Kidney (tissue), 13 donors: ENCODE measurements at regions not wholly inside any gene's neighbourhood (a gene's known extent, or its start where the extent isn't known, plus 50 kb on each side); places are given as distances from the start of the nearest gene placed in this dataset.

Source experiments
- DNase-seq, 5 donors: peaks; one replicate each; pipeline ENCODE4 v3.0.0-alpha.2; 2013 to 2020
- FAIRE-seq: peaks from 2 replicates; lab custom pipeline; 2012; peaks lifted over from hg19 to GRCh38; lab: Jason Lieb, UNC
- H3K27ac ChIP-seq, 2 donors: one replicate each; pipeline ENCODE4 v1.7.0; 2013; ENCODE audit warnings: low read depth in 2 of 2, low read length in 2 of 2, inconsistent platforms in 1 of 2
- H3K27me3 ChIP-seq: one replicate; pipeline ENCODE4 v1.7.1; 2013; ENCODE audit warnings: low read length, inconsistent platforms; ENCODE audit not compliant: control insufficient read depth, insufficient read depth
- H3K36me3 ChIP-seq, 3 donors: one replicate each; pipeline versions ENCODE4 v1.7.0 to v1.7.1; 2013; ENCODE audit warnings: low read length in 3 of 3, control low read depth in 1 of 3, inconsistent platforms in 1 of 3; ENCODE audit not compliant: insufficient read depth in 3 of 3, control insufficient read depth in 2 of 3
- H3K4me1 ChIP-seq, 3 donors: one replicate each; pipeline versions ENCODE4 v1.7.0 to v1.7.1; 2013; ENCODE audit warnings: low read length in 3 of 3, inconsistent platforms in 1 of 3, low read depth in 1 of 3; ENCODE audit not compliant: control insufficient read depth in 2 of 3, insufficient read depth in 2 of 3
- H3K4me3 ChIP-seq, 3 donors: one replicate each; pipeline versions ENCODE4 v1.7.0 to v1.8.1; 2013; ENCODE audit warnings: low read length in 3 of 3, control low read depth in 1 of 3, inconsistent platforms in 1 of 3
- H3K9ac ChIP-seq, 3 donors: one replicate each; pipeline versions ENCODE4 v1.7.0 to v1.7.1; 2013; ENCODE audit warnings: low read length in 3 of 3, control low read depth in 1 of 3, inconsistent platforms in 1 of 3
- H3K9me3 ChIP-seq, 3 donors: one replicate each; pipeline versions ENCODE4 v1.7.0 to v1.7.1; 2013; ENCODE audit warnings: low read length in 3 of 3, control low read depth in 1 of 3, inconsistent platforms in 1 of 3; ENCODE audit not compliant: control insufficient read depth in 2 of 3, insufficient read depth in 1 of 3
- intact Hi-C: fragments of 100-400 bp; cut with DNase I; formaldehyde crosslinking; loops from one replicate; pipeline ENCODE4 v1.11.1; 2022
- TF ChIP-seq, protein P1 (sequence below): IDR thresholded peaks from 3 replicates; pipeline ENCODE4 v1.5.1; 2012; ENCODE audit warnings: mild to moderate bottlenecking, moderate library complexity, borderline replicate concordance; ENCODE audit not compliant: insufficient read depth; ENCODE audit errors: extremely low read depth
- donor health status: control.
- donor health status: control.
- donor health status: control.
- donor health status: control.
- donor health status: control.
- donor health status: DM: yes; HTN: yes; CAD: no.
- donor health status: Normal renal cell carcinoma (clear cell type).

DNA sequence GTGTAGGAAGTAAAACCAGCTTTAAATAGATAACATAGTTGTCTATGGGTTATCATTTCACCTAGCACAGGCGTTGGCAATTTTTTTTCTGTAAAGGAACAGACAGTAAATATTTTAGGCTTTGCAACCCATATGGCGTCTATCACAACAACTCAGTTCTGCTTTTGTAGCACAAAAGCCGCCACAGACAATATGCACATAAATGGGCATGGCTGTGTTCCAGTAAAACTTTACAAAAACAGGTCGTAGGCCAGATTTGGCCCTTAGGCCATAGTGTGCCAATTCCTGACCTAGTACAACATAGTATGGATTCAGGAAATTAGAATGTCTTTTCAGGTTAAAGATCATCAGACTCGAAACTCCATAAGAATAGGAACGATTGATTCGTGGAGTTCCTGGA, 265.3 kb upstream of the GK2 start:
- no peaks in the 10 kb centered on the region for H3K27me3 ChIP-seq
- TF ChIP-seq, protein P1, sequence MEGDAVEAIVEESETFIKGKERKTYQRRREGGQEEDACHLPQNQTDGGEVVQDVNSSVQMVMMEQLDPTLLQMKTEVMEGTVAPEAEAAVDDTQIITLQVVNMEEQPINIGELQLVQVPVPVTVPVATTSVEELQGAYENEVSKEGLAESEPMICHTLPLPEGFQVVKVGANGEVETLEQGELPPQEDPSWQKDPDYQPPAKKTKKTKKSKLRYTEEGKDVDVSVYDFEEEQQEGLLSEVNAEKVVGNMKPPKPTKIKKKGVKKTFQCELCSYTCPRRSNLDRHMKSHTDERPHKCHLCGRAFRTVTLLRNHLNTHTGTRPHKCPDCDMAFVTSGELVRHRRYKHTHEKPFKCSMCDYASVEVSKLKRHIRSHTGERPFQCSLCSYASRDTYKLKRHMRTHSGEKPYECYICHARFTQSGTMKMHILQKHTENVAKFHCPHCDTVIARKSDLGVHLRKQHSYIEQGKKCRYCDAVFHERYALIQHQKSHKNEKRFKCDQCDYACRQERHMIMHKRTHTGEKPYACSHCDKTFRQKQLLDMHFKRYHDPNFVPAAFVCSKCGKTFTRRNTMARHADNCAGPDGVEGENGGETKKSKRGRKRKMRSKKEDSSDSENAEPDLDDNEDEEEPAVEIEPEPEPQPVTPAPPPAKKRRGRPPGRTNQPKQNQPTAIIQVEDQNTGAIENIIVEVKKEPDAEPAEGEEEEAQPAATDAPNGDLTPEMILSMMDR = no peak
- intact Hi-C loops = no loop called here
- peaks cover 0 to 2% (median 0%) of the 10 kb centered on the region in 3 donors for H3K9me3 ChIP-seq
- FAIRE-seq = no peak
- H3K36me3 ChIP-seq = no peaks in the 10 kb centered on the region
- no peak for DNase-seq
- no peak overlapping the region for H3K9ac ChIP-seq
- no peak overlapping the region for H3K4me3 ChIP-seq
- no peak overlapping the region for H3K27ac ChIP-seq
- H3K4me1 ChIP-seq = no peaks in the 10 kb centered on the region

DNA sequence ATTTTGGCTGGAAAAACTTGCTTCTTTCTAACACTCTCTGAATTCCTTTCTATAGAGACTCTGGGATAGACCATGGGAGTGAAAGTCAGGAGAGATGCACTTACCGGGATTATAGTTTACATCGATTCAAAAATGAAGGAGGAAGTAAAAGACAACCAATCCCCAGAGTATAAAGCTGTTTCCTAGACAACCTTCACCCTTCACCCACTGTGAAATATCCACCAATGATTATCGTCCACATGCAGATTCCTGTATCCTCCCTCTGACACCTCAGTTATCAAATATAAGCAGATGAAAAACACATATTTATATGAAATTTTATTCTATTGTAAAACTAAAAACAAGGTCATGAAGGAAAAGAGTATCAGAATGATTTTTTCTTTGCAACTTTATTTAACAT, 258.8 kb upstream of the GK2 start:
- no peaks in the 10 kb centered on the region for H3K36me3 ChIP-seq
- intact Hi-C loops = no loop called here
- no peaks in the 10 kb centered on the region for H3K27me3 ChIP-seq

DNA sequence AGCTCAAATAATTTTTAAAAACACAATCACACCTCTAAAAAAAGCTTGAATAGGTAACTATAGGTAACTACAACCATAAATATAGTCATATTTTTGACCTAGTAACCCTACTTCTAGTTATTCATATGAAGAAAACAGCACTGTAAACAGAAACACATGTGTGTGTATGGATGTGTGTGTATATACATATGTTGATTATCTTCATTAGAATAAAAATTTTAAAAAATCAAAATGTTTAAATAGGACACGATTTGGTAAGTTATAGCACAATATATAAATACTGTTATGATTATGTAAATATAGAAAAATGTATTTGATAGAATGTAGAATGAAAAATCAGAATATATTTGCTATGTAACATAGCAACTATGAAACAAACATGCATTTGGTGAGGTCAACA, 258.1 kb upstream of the GK2 start:
- Histone ChIP-seq H3K9ac (no peak overlapping the region), H3K4me1 (no peaks in the 10 kb centered on the region), H3K27me3 (no peaks in the 10 kb centered on the region), H3K27ac (no peak overlapping the region), H3K4me3 (no peak overlapping the region), H3K36me3 (no peaks in the 10 kb centered on the region), H3K9me3 (no peaks in the 10 kb centered on the region)
- intact Hi-C loops = no loop called here
- FAIRE-seq (peak; percentile 90), DNase-seq (no peak)
- TF ChIP-seq, protein P1 = no peak

More for the DNA sequence above, 258.8 kb upstream of the GK2 start:
- Histone ChIP-seq H3K27ac (no peak overlapping the region), H3K4me1 (no peaks in the 10 kb centered on the region), H3K9me3 (no peaks in the 10 kb centered on the region), H3K4me3 (no peak overlapping the region), H3K9ac (no peak overlapping the region)
- FAIRE-seq (no peak), DNase-seq (no peak)
- TF ChIP-seq, protein P1 = no peak

DNA sequence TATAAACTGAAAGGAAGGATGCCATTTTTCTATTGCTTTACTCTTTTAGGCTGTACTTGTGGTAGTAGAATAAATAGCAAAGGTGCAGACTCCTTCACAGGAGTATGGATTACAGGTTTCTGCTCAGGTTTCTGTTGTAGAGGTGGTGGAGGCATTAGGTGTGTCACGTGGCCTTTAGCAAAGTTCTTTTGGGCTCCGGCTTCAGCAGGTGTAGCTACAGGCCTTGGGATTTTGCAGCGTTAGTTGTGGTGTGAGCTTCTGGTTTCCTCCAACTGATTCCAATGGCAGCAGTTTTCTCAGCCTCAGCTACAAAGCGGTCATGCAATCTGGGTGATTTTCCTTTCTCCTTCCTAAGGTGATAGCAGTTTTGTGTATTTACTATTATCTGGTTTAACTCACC, 255.8 kb upstream of the GK2 start:
- Histone ChIP-seq H3K4me3 (no peak overlapping the region), H3K27ac (no peak overlapping the region), H3K9me3 (no peaks in the 10 kb centered on the region), H3K4me1 (no peaks in the 10 kb centered on the region), H3K9ac (no peak overlapping the region), H3K27me3 (no peaks in the 10 kb centered on the region), H3K36me3 (no peaks in the 10 kb centered on the region)
- TF ChIP-seq, protein P1 = no peak
- no peak for FAIRE-seq
- intact Hi-C loops = no loop called here
- no peak for DNase-seq
